WI38 (cell line): ENCODE measurements at regions not wholly inside any gene's neighbourhood (a gene's known extent, or its start where the extent isn't known, plus 50 kb on each side); places are given as distances from the start of the nearest gene placed in this dataset.

ENCODE experiments used
- H3K4me3 ChIP-seq: 2 replicates; pipeline ENCODE4 v1.5.1; 2011; ENCODE audit warnings: low read depth, mild to moderate bottlenecking, control low read depth, low read length
- TF ChIP-seq, protein P1 (sequence below): IDR thresholded peaks from 2 replicates; pipeline ENCODE4 v1.5.1; 2012; ENCODE audit warnings: low read depth, mild to moderate bottlenecking, control low read depth, low read length

- no peak overlapping the region for H3K4me3 ChIP-seq
- TF ChIP-seq, protein P1, sequence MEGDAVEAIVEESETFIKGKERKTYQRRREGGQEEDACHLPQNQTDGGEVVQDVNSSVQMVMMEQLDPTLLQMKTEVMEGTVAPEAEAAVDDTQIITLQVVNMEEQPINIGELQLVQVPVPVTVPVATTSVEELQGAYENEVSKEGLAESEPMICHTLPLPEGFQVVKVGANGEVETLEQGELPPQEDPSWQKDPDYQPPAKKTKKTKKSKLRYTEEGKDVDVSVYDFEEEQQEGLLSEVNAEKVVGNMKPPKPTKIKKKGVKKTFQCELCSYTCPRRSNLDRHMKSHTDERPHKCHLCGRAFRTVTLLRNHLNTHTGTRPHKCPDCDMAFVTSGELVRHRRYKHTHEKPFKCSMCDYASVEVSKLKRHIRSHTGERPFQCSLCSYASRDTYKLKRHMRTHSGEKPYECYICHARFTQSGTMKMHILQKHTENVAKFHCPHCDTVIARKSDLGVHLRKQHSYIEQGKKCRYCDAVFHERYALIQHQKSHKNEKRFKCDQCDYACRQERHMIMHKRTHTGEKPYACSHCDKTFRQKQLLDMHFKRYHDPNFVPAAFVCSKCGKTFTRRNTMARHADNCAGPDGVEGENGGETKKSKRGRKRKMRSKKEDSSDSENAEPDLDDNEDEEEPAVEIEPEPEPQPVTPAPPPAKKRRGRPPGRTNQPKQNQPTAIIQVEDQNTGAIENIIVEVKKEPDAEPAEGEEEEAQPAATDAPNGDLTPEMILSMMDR = no peak
Measured at GRCh38 chr1:37403166-37403565, 71.2 kb upstream of the ZC3H12A start.

DNA sequence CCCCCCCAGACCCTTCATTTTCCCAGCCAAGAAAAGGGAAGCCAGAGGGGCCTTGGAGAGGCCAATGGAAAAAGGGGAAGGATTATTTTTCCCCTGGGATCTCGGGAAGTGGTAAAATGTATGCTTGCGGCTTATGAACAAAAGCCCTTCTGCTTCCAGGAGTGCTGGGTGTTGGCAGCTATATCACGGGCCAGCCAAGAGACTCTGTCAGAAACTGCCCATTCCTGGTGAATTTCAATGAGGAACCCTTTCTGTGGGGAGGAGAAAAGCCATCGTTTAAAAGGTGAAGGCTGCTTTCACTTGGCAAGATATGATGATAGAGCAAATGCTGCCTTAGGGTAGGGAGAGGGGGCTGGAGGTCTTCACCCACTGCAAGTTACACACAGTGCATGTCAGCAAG lies 69.7 kb upstream of the ZC3H12A start:
- TF ChIP-seq, protein P1 = no peak
- no peak overlapping the region for H3K4me3 ChIP-seq

- no peak overlapping the region for H3K4me3 ChIP-seq
- TF ChIP-seq, protein P1 = no peak
Measured at GRCh38 chr1:37410105-37410504, 64.3 kb upstream of the ZC3H12A start.

DNA sequence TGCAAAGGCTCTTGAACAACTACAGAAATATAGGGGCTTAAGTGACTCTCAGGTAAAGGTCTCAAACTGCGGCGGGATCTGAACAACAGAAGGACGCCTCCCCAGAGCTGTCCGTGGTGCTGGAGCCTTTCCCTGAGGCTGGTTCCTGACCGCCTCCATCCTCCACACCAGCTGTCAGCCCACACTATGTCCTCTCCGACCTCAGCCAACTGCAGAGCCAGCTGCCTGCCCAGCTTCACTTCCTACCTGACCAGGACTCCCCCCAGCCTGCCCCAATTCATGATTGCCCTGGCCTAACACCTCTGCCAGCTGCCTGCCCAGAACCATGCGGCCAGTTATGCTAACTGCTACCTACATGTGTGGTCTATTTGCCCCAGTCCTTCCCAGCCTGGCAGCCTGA lies 63.6 kb upstream of the ZC3H12A start:
- no peak overlapping the region for H3K4me3 ChIP-seq
- TF ChIP-seq, protein P1 = no peak

DNA sequence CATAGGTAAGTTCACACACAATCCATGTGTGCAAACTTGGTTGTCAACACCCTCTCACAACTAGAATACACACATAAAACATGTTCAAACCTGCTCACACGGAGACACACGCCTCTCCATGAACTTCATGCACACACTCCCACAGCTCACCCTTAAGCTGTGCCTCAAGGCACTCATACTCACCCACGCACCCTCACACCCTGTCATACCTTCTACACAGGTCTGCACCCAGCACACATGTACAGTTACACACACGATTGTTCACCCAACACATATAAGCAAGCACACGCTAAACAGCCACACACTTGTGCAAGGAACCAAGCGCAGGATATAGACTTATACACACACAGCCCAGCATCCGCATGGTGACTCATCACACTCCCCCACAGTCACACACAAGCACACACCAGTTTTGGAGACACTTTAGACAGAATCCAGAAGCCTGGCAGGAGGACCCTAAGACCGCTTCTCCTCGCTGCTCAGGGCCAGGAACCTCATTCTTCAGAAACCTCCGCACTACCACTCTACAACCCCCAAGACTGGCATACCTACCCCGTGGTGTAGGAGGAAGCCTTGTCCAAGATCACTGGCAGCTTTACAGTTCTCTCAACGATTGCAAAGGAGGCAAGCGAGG lies 58.7 kb upstream of the ZC3H12A start:
- TF ChIP-seq, protein P1 = no peak
- H3K4me3 ChIP-seq = no peak overlapping the region

DNA sequence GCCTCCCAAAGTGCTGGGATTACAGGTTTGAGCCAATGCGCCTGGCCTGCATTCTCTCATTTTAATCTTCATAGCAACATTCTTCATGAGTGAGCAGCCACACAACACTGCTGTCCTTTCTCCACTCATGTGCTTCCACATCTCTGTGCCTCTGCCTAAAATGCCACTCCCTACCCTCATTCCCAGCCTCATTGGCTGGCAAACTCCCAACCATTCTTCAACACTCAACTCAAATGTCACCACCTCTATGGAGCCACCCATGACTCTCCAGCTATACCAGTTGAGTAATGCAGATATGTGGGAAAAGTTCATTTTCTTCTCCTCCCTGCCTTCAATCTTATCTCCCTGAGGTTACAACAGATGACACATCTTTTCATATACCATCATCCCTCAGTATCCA lies 53.9 kb upstream of the ZC3H12A start:
- TF ChIP-seq, protein P1 = no peak

DNA sequence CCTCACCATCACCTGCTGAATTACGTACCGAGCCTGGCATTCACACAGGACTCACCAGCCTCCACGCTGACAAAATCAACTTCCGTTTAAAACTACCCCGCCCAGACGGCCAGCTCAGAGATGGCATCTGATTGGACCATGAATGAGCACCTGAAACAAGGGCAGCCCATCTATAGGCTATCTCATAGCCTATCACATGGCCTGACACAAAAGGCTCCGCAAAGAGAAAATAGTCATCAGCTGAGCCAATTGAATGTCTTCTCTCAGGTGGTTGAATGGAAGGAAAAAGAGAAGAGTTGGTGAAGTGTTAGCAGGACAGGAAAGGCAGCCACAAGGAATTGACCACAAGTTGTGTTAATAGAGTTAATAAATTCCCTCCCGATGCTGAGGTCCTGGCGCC lies 50.6 kb upstream of the ZC3H12A start:
- TF ChIP-seq, protein P1 = no peak
- H3K4me3 ChIP-seq = no peak overlapping the region

More for the DNA sequence above, 53.9 kb upstream of the ZC3H12A start:
- H3K4me3 ChIP-seq = no peak overlapping the region
